ENCODE measurements at regions not wholly inside any gene's neighbourhood (a gene's known extent, or its start where the extent isn't known, plus 50 kb on each side); places are given as distances from the start of the nearest gene placed in this dataset.

- ATAC-seq (no peak), DNase-seq (ENCODE audit: low read depth, low spot score) (no peak)
- TF ChIP-seq JUND (IDR thresholded peaks at IDR 0.05) (no peak), EZH2 (IDR thresholded peaks at IDR 0.05) (no peak), REST (IDR thresholded peaks at IDR 0.05; ENCODE audit: low read depth) (no peak), SP1 (IDR thresholded peaks at IDR 0.05; ENCODE audit: low read depth) (no peak), MAX (IDR thresholded peaks at IDR 0.05) (no peak), SIN3A (IDR thresholded peaks at IDR 0.05; ENCODE audit: low read depth) (no peak), POLR2AphosphoS5 (IDR thresholded peaks at IDR 0.05; ENCODE audit: low read depth, low read length) (no peak), ZFX (IDR thresholded peaks at IDR 0.05) (no peak), RAD21 (IDR thresholded peaks at IDR 0.05; ENCODE audit: low read depth) (no peak), TCF7L2 (IDR thresholded peaks at IDR 0.05; ENCODE audit: borderline replicate concordance, extremely low read depth, insufficient read depth, insufficient read length) (no peak), FOSL1 (IDR thresholded peaks at IDR 0.05; ENCODE audit: low read depth) (no peak), ELF1 (IDR thresholded peaks at IDR 0.05; ENCODE audit: borderline replicate concordance, low read depth) (no peak), POLR2A (IDR thresholded peaks at IDR 0.05; ENCODE audit: borderline replicate concordance, extremely low read depth, insufficient read depth, insufficient read length) (no peak), SRF (IDR thresholded peaks at IDR 0.05; ENCODE audit: low read depth) (no peak), YY1 (IDR thresholded peaks at IDR 0.05; ENCODE audit: extremely low read depth, insufficient replicate concordance, low read depth, low read length) (no peak), EZH2phosphoT487 (IDR thresholded peaks at IDR 0.05; ENCODE audit: borderline replicate concordance) (no peak), ATF3 (IDR thresholded peaks at IDR 0.05) (no peak), CEBPB (IDR thresholded peaks at IDR 0.05; ENCODE audit: low read depth) (no peak), CTCF (IDR thresholded peaks at IDR 0.05 in 2 of 3, conservative IDR thresholded peaks at IDR 0.05 in 1 of 3; ENCODE audit: borderline replicate concordance in 1 of 3, insufficient read depth in 1 of 3, low read depth in 2 of 3, low read length in 2 of 3) (no peak), ZNF274 (IDR thresholded peaks at IDR 0.05; ENCODE audit: low read depth, low read length) (no peak)
- no peak overlapping the region for H3K9ac ChIP-seq (ENCODE audit: low read length)
- no peaks in the 10 kb centered on the region for H3K79me2 ChIP-seq (ENCODE audit: insufficient read depth, low read length)
- intact Hi-C loops (cut with micrococcal nuclease) = no loop called here
- ChIA-PET RAD21 (ENCODE audit: low non-redundant PET in 1 of 2, low total read pairs in 2 of 2, uncharacterized antibody in 2 of 2, unreplicated experiment in 2 of 2) (no interaction called here), CTCF (no interaction called here), POLR2A (no interaction called here)
- H3K4me2 ChIP-seq (ENCODE audit: low read length) = no peak overlapping the region
- no peaks in the 10 kb centered on the region for H3K27me3 ChIP-seq (ENCODE audit: insufficient read depth, low read length)
- no peaks in the 10 kb centered on the region for H3K4me1 ChIP-seq (ENCODE audit: control insufficient read depth in 1 of 2, insufficient read depth in 2 of 2, low read length in 2 of 2)
- no peak overlapping the region for H3K4me3 ChIP-seq (replicated peaks in 1 of 2; ENCODE audit: low read depth in 1 of 2, low read length in 2 of 2)
- no peaks in the 10 kb centered on the region for H3K9me2 ChIP-seq (ENCODE audit: insufficient read depth)
- H3K36me3 ChIP-seq (ENCODE audit: control insufficient read depth in 1 of 2, insufficient read depth in 2 of 2, low read length in 2 of 2) = no peaks in the 10 kb centered on the region
- H3K9me3 ChIP-seq (ENCODE audit: control insufficient read depth in 1 of 2, insufficient read depth in 1 of 2, low read depth in 1 of 2, low read length in 2 of 2) = no peaks in the 10 kb centered on the region; a peak in 1 of 4 replicates
- no TSS peak for BruUV-seq (replicated peaks)
- no peak overlapping the region for H3K27ac ChIP-seq (ENCODE audit: low read depth, low read length)
- H4K20me1 ChIP-seq (ENCODE audit: insufficient read depth) = no peaks in the 10 kb centered on the region
- H2AFZ ChIP-seq (ENCODE audit: low read depth, low read length, poor library complexity, severe bottlenecking) = no peak overlapping the region
These were observed 269.0 kb upstream of the CLEC14A start for GRCh38 chr14:38524636-38525509.

All from HCT116 (cell line).